Caco-2 (cell line): ENCODE measurements at regions not wholly inside any gene's neighbourhood (a gene's known extent, or its start where the extent isn't known, plus 50 kb on each side); places are given as distances from the start of the nearest gene placed in this dataset.
"Not testable (repeated sequence)": the region's sequence is repeated elsewhere in the genome, so short reads cannot be mapped to it uniquely, and the experiment has no call there.

Experiments used
- BruUV-seq: library from RNA; stranded (reverse); fragments of 400-500 nt; replicated peaks from 2 replicates; lab custom pipeline; 2021; lab: Mats Ljungman, UMichigan
- CTCF ChIA-PET: fragments of 300-600 bp; sonication (Branson Sonifier 250); formaldehyde crosslinking; loops from one replicate; lab custom pipeline; 2022; ENCODE audit warnings: antibody characterized with exemption; lab: Charles Lee
- POLR2A ChIA-PET: fragments of 300-600 bp; sonication (Branson Sonifier 250); formaldehyde crosslinking; loops from one replicate; lab custom pipeline; 2022; ENCODE audit warnings: antibody characterized with exemption; lab: Charles Lee
- DNase-seq, 2 experiments: peaks; one replicate each; pipeline versions ENCODE4 v3.0.0 to v3.0.0-alpha.2; 2020 to 2022
- H3K27me3 ChIP-seq: replicated peaks from 2 replicates; pipeline ENCODE4 v1.6.0; 2011; ENCODE audit warnings: low read length; ENCODE audit not compliant: control insufficient read depth, insufficient read depth
- H3K36me3 ChIP-seq: 2 replicates; pipeline ENCODE4 v1.5.1; 2011; ENCODE audit warnings: low read length; ENCODE audit not compliant: control insufficient read depth, insufficient read depth
- H3K4me1 ChIP-seq: fragments of 250-450 bp; sonication (Bioruptor Pico); 2 replicates; pipeline ENCODE4 v1.5.1; 2020; ENCODE audit warnings: mild to moderate bottlenecking
- H3K4me3 ChIP-seq: 2 replicates; pipeline ENCODE4 v1.5.1; 2011; ENCODE audit warnings: low read depth, mild to moderate bottlenecking, control low read depth, low read length
- H3K9me3 ChIP-seq: fragments of 250-450 bp; sonication (Bioruptor Pico); 2 replicates; pipeline ENCODE4 v1.5.1; 2020; ENCODE audit warnings: mild to moderate bottlenecking, moderate library complexity
- H3K27ac Mint-ChIP-seq: one replicate; pipeline ENCODE4 v1.8.0; 2022; ENCODE audit warnings: mixed read lengths; ENCODE audit not compliant: unreplicated experiment
- H3K27me3 Mint-ChIP-seq: one replicate; pipeline ENCODE4 v1.8.0; 2022; ENCODE audit warnings: mixed read lengths; ENCODE audit not compliant: insufficient read depth, unreplicated experiment
- H3K36me3 Mint-ChIP-seq: one replicate; pipeline ENCODE4 v1.8.0; 2022; ENCODE audit warnings: mild to moderate bottlenecking, mixed read lengths; ENCODE audit not compliant: insufficient read depth, unreplicated experiment
- H3K4me1 Mint-ChIP-seq: one replicate; pipeline ENCODE4 v1.8.0; 2022; ENCODE audit warnings: low read depth, mixed read lengths; ENCODE audit not compliant: unreplicated experiment
- H3K4me3 Mint-ChIP-seq: one replicate; pipeline ENCODE4 v1.8.0; 2022; ENCODE audit warnings: mild to moderate bottlenecking, moderate library complexity, mixed read lengths; ENCODE audit not compliant: unreplicated experiment
- H3K9me3 Mint-ChIP-seq: one replicate; pipeline ENCODE4 v1.8.0; 2022; ENCODE audit warnings: mixed read lengths; ENCODE audit not compliant: unreplicated experiment
- CTCF ChIP-seq, 2 experiments: fragments of 200-600 bp in 1 of 2; IDR thresholded peaks; 1 replicate in 1 of 2; 2 replicates in 1 of 2; pipeline versions ENCODE4 v1.5.1 to v1.8.0; 2011 to 2022; ENCODE audit warnings: antibody characterized with exemption in 1 of 2, control low read depth in 1 of 2, inconsistent platforms in 1 of 2, low read depth in 1 of 2, low read length in 1 of 2, mild to moderate bottlenecking in 1 of 2, moderate library complexity in 1 of 2; ENCODE audit not compliant: insufficient read depth in 1 of 2, severe bottlenecking in 1 of 2, unreplicated experiment in 1 of 2
- intact Hi-C: fragments of 100-400 bp; cut with micrococcal nuclease; formaldehyde crosslinking; loops from one replicate; pipeline ENCODE4 v1.10.0; 2022; ENCODE audit not compliant: unreplicated experiment

GRCh38 chr5:121445511-121445910 is 406.2 kb upstream of the FTMT start:
- H3K9me3 ChIP-seq: no peaks in the 10 kb centered on the region
- Mint-ChIP-seq H3K9me3 (no peaks in the 10 kb centered on the region), H3K4me3 (no peak overlapping the region), H3K27ac (no peak overlapping the region), H3K27me3 (no peaks in the 10 kb centered on the region), H3K36me3 (no peaks in the 10 kb centered on the region), H3K4me1 (no peaks in the 10 kb centered on the region)
- POLR2A ChIA-PET: no interaction called here
- H3K4me1 ChIP-seq: no peaks in the 10 kb centered on the region
- no peaks in the 10 kb centered on the region for H3K27me3 ChIP-seq
- H3K36me3 ChIP-seq: no peaks in the 10 kb centered on the region
- TF ChIP-seq CTCF (IDR thresholded peaks at IDR 0.05; ENCODE audit: insufficient read depth in 1 of 2, low read depth in 1 of 2, low read length in 1 of 2, severe bottlenecking in 1 of 2, unreplicated experiment in 1 of 2): no peak
- CTCF ChIA-PET: no interaction called here
- intact Hi-C loops: no loop called here
- DNase-seq: no peak
- H3K4me3 ChIP-seq: no peak overlapping the region
- BruUV-seq: no TSS peak

- ChIA-PET POLR2A (no interaction called here), CTCF (no interaction called here)
- Histone ChIP-seq H3K4me3 (no peak overlapping the region), H3K36me3 (no peaks in the 10 kb centered on the region), H3K4me1 (no peaks in the 10 kb centered on the region), H3K27me3 (no peaks in the 10 kb centered on the region), H3K9me3 (no peaks in the 10 kb centered on the region)
- no peak for TF ChIP-seq CTCF (IDR thresholded peaks at IDR 0.05; ENCODE audit: insufficient read depth in 1 of 2, low read depth in 1 of 2, low read length in 1 of 2, severe bottlenecking in 1 of 2, unreplicated experiment in 1 of 2)
- Mint-ChIP-seq H3K27ac (no peak overlapping the region), H3K36me3 (no peaks in the 10 kb centered on the region), H3K4me1 (no peaks in the 10 kb centered on the region), H3K4me3 (no peak overlapping the region), H3K27me3 (no peaks in the 10 kb centered on the region), H3K9me3 (no peaks in the 10 kb centered on the region)
- DNase-seq: no peak
- intact Hi-C loops: no loop called here
- BruUV-seq: no TSS peak
Observed at GRCh38 chr5:121462441-121462840, 389.2 kb upstream of the FTMT start.

GRCh38 chr5:121471222-121471621 is 380.5 kb upstream of the FTMT start:
- intact Hi-C loops, H3K9me3 ChIP-seq, POLR2A ChIA-PET, H3K36me3 Mint-ChIP-seq, DNase-seq, H3K4me1 Mint-ChIP-seq, H3K4me1 ChIP-seq, H3K27me3 ChIP-seq, H3K4me3 Mint-ChIP-seq, H3K27ac Mint-ChIP-seq, H3K36me3 ChIP-seq, H3K27me3 Mint-ChIP-seq, H3K4me3 ChIP-seq, CTCF ChIA-PET, BruUV-seq, H3K9me3 Mint-ChIP-seq: not testable (repeated sequence)

GRCh38 chr5:121478636-121479035 is 373.0 kb upstream of the FTMT start:
- Mint-ChIP-seq H3K27ac (no peak overlapping the region), H3K27me3 (no peaks in the 10 kb centered on the region), H3K9me3 (no peaks in the 10 kb centered on the region), H3K36me3 (no peaks in the 10 kb centered on the region), H3K4me3 (no peak overlapping the region), H3K4me1 (no peaks in the 10 kb centered on the region)
- Histone ChIP-seq H3K4me1 (no peaks in the 10 kb centered on the region), H3K27me3 (no peaks in the 10 kb centered on the region), H3K4me3 (no peak overlapping the region), H3K9me3 (no peaks in the 10 kb centered on the region), H3K36me3 (no peaks in the 10 kb centered on the region)
- no peak for TF ChIP-seq CTCF (IDR thresholded peaks at IDR 0.05; ENCODE audit: insufficient read depth in 1 of 2, low read depth in 1 of 2, low read length in 1 of 2, severe bottlenecking in 1 of 2, unreplicated experiment in 1 of 2)
- CTCF ChIA-PET: no interaction called here
- no peak for DNase-seq
- POLR2A ChIA-PET: no interaction called here
- BruUV-seq: no TSS peak
- intact Hi-C loops: no loop called here
